Stimulated activated naive B cell treated with anti-CD40 and anti-IgM and Interleukin-4, amounts not matched to agents 10 μg/mL and 1 μg/mL and 100 μg/mL, for 72 hours (primary cell): ENCODE measurements at regions not wholly inside any gene's neighbourhood (a gene's known extent, or its start where the extent isn't known, plus 50 kb on each side); places are given as distances from the start of the nearest gene placed in this dataset.
"Not testable (repeated sequence)": the region's sequence is repeated elsewhere in the genome, so short reads cannot be mapped to it uniquely, and the experiment has no call there.

ENCODE experiments used
- ATAC-seq, 2 donors: fragments of 150-1000 bp; cut with Tn5 transposase; replicated peaks; 2 replicates each; pipeline ENCODE4 v1.10.0; 2021; ENCODE audit warnings: moderate library complexity in 1 of 2
- DNase-seq: peaks from one replicate; pipeline ENCODE4 v3.0.0; 2021
- H3K27ac Mint-ChIP-seq: one replicate; pipeline ENCODE4 v1.8.0; 2022; ENCODE audit warnings: mild to moderate bottlenecking, mixed read lengths
- H3K27me3 Mint-ChIP-seq, 2 donors: one replicate each; pipeline ENCODE4 v1.8.0; 2022; ENCODE audit warnings: mixed read lengths in 2 of 2
- H3K36me3 Mint-ChIP-seq, 2 donors: one replicate each; pipeline ENCODE4 v1.8.0; 2022; ENCODE audit warnings: mixed read lengths in 2 of 2, mild to moderate bottlenecking in 1 of 2
- H3K4me1 Mint-ChIP-seq, 2 donors: one replicate each; pipeline ENCODE4 v1.8.0; 2022; ENCODE audit warnings: mixed read lengths in 2 of 2, mild to moderate bottlenecking in 1 of 2
- H3K4me3 Mint-ChIP-seq, 2 donors: one replicate each; pipeline ENCODE4 v1.8.0; 2022; ENCODE audit warnings: mild to moderate bottlenecking in 2 of 2, mixed read lengths in 2 of 2, moderate library complexity in 1 of 2
- H3K9me3 Mint-ChIP-seq, 2 donors: one replicate each; pipeline ENCODE4 v1.8.0; 2022; ENCODE audit warnings: mixed read lengths in 2 of 2, mild to moderate bottlenecking in 1 of 2

DNA sequence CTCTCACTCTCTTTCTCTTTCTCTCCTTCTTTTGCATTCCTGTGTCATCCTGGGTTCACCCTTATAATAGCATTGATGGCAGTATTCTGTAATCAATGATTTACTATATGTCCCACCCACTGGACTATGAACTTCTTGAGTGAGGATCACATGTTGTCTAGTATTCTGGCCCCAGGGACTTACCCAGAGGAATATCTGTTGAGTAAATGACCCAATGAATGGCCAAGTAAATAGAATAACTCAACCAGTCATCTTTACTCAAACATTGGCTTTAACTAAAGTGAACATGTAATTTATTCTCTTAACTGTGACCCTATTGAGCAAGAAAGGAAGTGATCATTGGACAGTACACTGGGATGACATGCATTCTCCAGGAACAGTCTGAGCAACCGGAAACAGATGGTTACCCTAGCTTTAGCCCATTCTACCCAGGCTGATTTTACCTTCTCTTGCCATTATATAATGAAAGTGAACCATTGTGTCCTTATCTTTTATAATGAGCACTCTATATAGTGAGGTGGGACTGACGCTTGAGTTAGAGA lies 94.5 kb upstream of the SOX14 start:
- ATAC-seq (no peak), DNase-seq (no peak)
- Mint-ChIP-seq H3K9me3 (peaks cover 0 to 7% of the 10 kb centered on the region in 2 donors), H3K4me3 (no peak overlapping the region), H3K27ac (no peak overlapping the region), H3K27me3 (no peaks in the 10 kb centered on the region), H3K4me1 (no peaks in the 10 kb centered on the region), H3K36me3 (no peaks in the 10 kb centered on the region)

- H3K4me3 Mint-ChIP-seq = no peak overlapping the region
- peaks cover 0 to under 1% of the 10 kb centered on the region in 2 donors for H3K9me3 Mint-ChIP-seq
- no peak overlapping the region for H3K27ac Mint-ChIP-seq
- H3K36me3 Mint-ChIP-seq = no peaks in the 10 kb centered on the region
- ATAC-seq (no peak), DNase-seq (no peak)
- H3K27me3 Mint-ChIP-seq = no peaks in the 10 kb centered on the region
- H3K4me1 Mint-ChIP-seq = no peaks in the 10 kb centered on the region
Observed at GRCh38 chr3:137687181-137687879, 76.8 kb upstream of the SOX14 start.

DNA sequence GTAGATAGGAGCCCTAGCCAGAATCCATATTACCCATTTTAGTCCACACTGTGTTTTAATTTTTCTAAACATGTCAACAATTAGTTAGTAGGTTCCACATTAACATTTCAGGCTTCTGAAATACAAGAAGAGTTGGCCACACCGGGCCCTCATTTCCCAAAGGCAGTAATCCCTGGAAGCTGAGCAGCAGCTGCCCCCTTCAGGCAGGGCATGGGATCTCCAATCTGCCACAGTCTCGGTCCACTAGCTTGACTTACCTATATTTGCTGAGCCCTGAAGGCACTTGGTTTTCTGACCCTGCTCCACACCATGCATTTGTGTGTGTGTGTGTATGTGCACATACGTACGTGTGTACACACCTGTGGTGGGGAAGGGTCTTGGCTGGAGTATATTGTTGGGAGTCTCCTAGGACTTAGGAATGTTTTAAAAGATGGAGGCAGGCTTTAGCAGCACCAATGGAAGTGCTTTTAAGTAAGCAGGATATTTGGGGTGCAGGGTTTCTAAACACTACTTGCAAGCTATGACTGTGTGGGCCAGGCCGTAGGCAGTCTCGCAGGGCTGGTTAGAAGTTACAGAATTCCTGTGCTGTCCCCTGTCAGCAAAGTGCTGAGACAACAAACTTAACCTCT lies 71.2 kb upstream of the SOX14 start:
- Mint-ChIP-seq H3K27ac (no peak overlapping the region), H3K27me3 (no peaks in the 10 kb centered on the region), H3K36me3 (no peaks in the 10 kb centered on the region), H3K4me3 (no peak overlapping the region), H3K4me1 (no peaks in the 10 kb centered on the region), H3K9me3 (peaks cover 4% of the 10 kb centered on the region in 2 donors)
- no peak for DNase-seq
- ATAC-seq = no peak

- H3K4me3 Mint-ChIP-seq = no peak overlapping the region
- no peaks in the 10 kb centered on the region for H3K27me3 Mint-ChIP-seq
- peaks cover 4% of the 10 kb centered on the region in 2 donors for H3K9me3 Mint-ChIP-seq
- H3K27ac Mint-ChIP-seq = no peak overlapping the region
- ATAC-seq (no peak), DNase-seq (no peak)
- no peaks in the 10 kb centered on the region for H3K4me1 Mint-ChIP-seq
- H3K36me3 Mint-ChIP-seq = no peaks in the 10 kb centered on the region
Observed at GRCh38 chr3:137693791-137694190, 70.3 kb upstream of the SOX14 start.

GRCh38 chr3:137694836-137695235 lies 69.3 kb upstream of the SOX14 start:
- H3K4me1 Mint-ChIP-seq = no peaks in the 10 kb centered on the region
- peaks cover 4% of the 10 kb centered on the region in 2 donors for H3K9me3 Mint-ChIP-seq
- ATAC-seq = no peak

DNA sequence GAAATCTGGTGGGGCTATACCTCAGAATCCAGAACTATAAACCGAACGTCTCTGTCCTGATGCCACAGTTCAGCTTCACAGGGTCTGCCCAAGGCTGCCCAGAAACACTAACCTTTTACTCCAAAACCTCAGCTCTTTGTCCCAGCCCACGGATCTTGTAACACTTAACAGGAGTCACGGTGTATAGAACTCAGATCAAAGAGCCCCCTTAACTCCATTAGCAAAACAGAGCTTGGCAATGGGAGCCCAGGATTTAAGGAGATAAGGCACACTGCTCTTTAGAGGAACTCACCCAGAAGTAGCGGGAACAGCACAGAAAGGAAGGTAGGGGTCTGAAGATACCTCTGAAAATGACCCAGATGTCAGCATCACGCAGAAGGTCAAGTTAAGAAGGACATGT lies 68.8 kb upstream of the SOX14 start:
- DNase-seq (no peak), ATAC-seq (no peak)
- no peaks in the 10 kb centered on the region for H3K4me1 Mint-ChIP-seq
- peaks cover 4% of the 10 kb centered on the region in 2 donors for H3K9me3 Mint-ChIP-seq
- H3K27me3 Mint-ChIP-seq = no peaks in the 10 kb centered on the region
- H3K27ac Mint-ChIP-seq = no peak overlapping the region
- H3K36me3 Mint-ChIP-seq = no peaks in the 10 kb centered on the region
- no peak overlapping the region for H3K4me3 Mint-ChIP-seq

More at GRCh38 chr3:137694836-137695235, 69.3 kb upstream of the SOX14 start:
- Mint-ChIP-seq H3K4me3 (no peak overlapping the region), H3K27ac (no peak overlapping the region), H3K36me3 (no peaks in the 10 kb centered on the region), H3K27me3 (no peaks in the 10 kb centered on the region)
- DNase-seq = no peak

- ATAC-seq = no peak
- peaks cover 7 to 10% of the 10 kb centered on the region in 2 donors for H3K9me3 Mint-ChIP-seq
- no peaks in the 10 kb centered on the region for H3K36me3 Mint-ChIP-seq
- H3K27ac Mint-ChIP-seq = no peak overlapping the region
- no peaks in the 10 kb centered on the region for H3K27me3 Mint-ChIP-seq
- H3K4me1 Mint-ChIP-seq = no peaks in the 10 kb centered on the region
- no peak overlapping the region for H3K4me3 Mint-ChIP-seq
- DNase-seq = no peak
Observed at GRCh38 chr3:137709011-137709601, 55.0 kb upstream of the SOX14 start.

- not testable (repeated sequence) for H3K4me3 Mint-ChIP-seq, ATAC-seq, H3K27ac Mint-ChIP-seq, H3K36me3 Mint-ChIP-seq, H3K27me3 Mint-ChIP-seq, H3K4me1 Mint-ChIP-seq, DNase-seq
- peaks cover 21 to 27% of the 10 kb centered on the region in 2 donors for H3K9me3 Mint-ChIP-seq
Observed at GRCh38 chr3:137713965-137714364, 50.1 kb upstream of the SOX14 start.
